ENCODE measurements at regions not wholly inside any gene's neighbourhood (a gene's known extent, or its start where the extent isn't known, plus 50 kb on each side); places are given as distances from the start of the nearest gene placed in this dataset.

DNA sequence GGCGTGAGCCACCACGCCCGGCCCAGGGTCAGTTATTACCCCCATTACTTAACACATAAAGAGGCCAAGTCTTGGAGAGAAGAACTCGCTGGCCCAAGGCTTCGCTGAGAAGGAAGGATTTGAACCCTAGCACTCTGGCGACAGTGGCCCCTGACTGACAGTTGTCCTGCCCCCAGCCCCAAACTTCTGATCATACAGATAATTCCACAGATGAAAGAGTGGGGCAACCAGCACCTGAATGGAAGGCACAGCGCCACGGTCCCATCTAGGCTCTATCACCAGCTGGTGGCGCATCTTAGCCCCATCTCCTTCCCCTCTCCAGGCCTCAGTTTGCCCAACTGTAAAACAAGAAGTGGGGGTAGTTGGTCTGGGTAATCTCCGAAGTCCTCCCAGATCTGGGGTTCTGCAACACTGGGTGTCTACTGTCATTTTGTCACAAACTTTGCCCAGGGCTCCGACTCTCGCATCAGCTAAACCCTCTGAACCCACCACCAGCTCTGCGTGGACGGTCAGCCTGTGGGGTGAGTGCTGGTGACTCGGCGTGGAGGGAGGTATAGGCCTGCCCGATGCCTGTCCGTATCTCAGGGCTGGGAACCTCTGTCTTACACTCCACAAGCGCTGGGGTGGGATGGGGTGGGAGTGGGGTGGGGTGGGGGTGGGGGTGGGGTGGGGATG lies 209.3 kb downstream of the C9orf50 start:
- 95 to 96% methylated on average over 17 to 19 of the region's 19 CpGs for WGBS, 2 donors
- ATAC-seq (ENCODE audit: low FRiP score in 2 of 2) (no peak), DNase-seq (no peak)
- no peaks in the 10 kb centered on the region for H3K27me3 ChIP-seq
- H3K9me3 ChIP-seq, result no peaks in the 10 kb centered on the region
- H3K4me1 ChIP-seq, result peaks cover 24 to 36% (median 31%) of the 10 kb centered on the region in 4 donors
- H3K36me3 ChIP-seq, result no peaks in the 10 kb centered on the region
- TF ChIP-seq EP300 (IDR thresholded peaks at IDR 0.05) (no peak), POLR2AphosphoS5 (IDR thresholded peaks at IDR 0.05) (no peak), POLR2A (IDR thresholded peaks at IDR 0.05) (no peak)
- TF ChIP-seq, protein P1, sequence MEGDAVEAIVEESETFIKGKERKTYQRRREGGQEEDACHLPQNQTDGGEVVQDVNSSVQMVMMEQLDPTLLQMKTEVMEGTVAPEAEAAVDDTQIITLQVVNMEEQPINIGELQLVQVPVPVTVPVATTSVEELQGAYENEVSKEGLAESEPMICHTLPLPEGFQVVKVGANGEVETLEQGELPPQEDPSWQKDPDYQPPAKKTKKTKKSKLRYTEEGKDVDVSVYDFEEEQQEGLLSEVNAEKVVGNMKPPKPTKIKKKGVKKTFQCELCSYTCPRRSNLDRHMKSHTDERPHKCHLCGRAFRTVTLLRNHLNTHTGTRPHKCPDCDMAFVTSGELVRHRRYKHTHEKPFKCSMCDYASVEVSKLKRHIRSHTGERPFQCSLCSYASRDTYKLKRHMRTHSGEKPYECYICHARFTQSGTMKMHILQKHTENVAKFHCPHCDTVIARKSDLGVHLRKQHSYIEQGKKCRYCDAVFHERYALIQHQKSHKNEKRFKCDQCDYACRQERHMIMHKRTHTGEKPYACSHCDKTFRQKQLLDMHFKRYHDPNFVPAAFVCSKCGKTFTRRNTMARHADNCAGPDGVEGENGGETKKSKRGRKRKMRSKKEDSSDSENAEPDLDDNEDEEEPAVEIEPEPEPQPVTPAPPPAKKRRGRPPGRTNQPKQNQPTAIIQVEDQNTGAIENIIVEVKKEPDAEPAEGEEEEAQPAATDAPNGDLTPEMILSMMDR (IDR thresholded peaks at IDR 0.05), result no peak
- H3K4me3 ChIP-seq, result no peak overlapping the region
- peak overlapping the region; percentile 95 to 99 (median 98) for H3K27ac ChIP-seq

DNA sequence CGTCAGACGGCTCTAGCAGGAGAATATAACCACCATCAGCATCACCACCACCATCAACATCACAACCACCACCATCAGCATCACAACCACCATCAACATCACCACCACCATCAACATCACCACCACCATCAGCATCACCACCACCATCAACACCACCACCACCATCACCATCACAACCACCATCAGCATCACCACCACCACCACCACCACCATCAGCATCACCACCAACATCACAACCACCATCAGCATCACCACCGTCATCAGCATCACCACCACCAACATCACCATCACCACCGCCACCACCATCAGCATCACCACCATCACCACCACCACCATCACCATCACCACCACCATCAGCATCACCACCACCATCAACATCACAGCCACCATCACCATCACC lies 210.7 kb downstream of the C9orf50 start:
- Histone ChIP-seq H3K27ac (no peak overlapping the region), H3K27me3 (no peaks in the 10 kb centered on the region), H3K4me1 (peaks cover 24 to 30% (median 26%) of the 10 kb centered on the region in 4 donors), H3K36me3 (no peaks in the 10 kb centered on the region), H3K4me3 (no peak overlapping the region), H3K9me3 (no peaks in the 10 kb centered on the region)
- ATAC-seq (ENCODE audit: low FRiP score in 2 of 2) (no peak), DNase-seq (no peak)
- no peak for TF ChIP-seq EP300 (IDR thresholded peaks at IDR 0.05)
- TF ChIP-seq POLR2AphosphoS5 (IDR thresholded peaks at IDR 0.05), result no peak
- TF ChIP-seq, protein P1 (IDR thresholded peaks at IDR 0.05), result no peak
- TF ChIP-seq POLR2A (IDR thresholded peaks at IDR 0.05), result no peak
- WGBS, 2 donors, result 53 to 57% methylated on average over 4 of the region's 4 CpGs

DNA sequence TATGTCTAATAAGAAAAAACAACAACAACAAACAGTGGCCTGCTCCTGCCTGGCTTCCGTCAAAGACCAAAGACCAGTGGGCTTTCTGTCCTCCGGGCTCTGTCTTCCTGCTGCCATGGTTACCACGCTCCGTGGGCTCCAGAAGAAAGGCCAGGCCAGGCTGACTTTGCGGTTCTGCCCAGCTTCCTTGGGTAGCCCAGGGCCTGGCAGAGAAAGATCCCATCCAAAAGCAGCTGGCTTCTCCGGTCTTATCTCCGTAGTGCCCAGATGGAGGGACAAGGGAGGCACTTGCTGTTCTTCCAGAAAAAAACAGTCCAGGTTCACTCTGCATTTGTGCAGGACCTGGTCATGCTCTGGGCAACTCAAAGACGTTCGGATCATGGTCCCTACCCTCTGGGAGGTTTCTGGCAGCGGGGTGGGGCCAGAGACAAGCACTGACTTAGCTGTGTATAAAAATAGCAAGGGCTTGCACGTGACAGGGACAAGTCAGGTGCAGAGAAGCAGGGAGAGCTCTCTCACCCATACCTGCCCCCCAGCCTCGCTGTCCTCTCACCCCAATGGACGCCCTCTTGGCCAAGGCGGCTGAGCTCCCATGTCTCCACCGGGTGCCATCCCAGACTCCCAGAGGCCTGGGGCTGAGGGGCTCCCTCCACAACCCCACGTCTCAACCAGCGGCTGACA lies 212.2 kb downstream of the C9orf50 start:
- Histone ChIP-seq H3K9me3 (no peaks in the 10 kb centered on the region), H3K4me3 (no peak overlapping the region), H3K4me1 (peaks cover 12 to 15% (median 13%) of the 10 kb centered on the region in 4 donors), H3K27ac (no peak overlapping the region), H3K36me3 (no peaks in the 10 kb centered on the region), H3K27me3 (no peaks in the 10 kb centered on the region)
- DNase-seq (peak in 1 of 2 donors; percentile 74), ATAC-seq (ENCODE audit: low FRiP score in 2 of 2) (no peak)
- TF ChIP-seq POLR2A (IDR thresholded peaks at IDR 0.05) (no peak), EP300 (IDR thresholded peaks at IDR 0.05) (no peak), POLR2AphosphoS5 (IDR thresholded peaks at IDR 0.05) (no peak)
- TF ChIP-seq, protein P1 (IDR thresholded peaks at IDR 0.05), result no peak
- WGBS, 2 donors, result 63 to 77% methylated on average over 17 of the region's 17 CpGs

DNA sequence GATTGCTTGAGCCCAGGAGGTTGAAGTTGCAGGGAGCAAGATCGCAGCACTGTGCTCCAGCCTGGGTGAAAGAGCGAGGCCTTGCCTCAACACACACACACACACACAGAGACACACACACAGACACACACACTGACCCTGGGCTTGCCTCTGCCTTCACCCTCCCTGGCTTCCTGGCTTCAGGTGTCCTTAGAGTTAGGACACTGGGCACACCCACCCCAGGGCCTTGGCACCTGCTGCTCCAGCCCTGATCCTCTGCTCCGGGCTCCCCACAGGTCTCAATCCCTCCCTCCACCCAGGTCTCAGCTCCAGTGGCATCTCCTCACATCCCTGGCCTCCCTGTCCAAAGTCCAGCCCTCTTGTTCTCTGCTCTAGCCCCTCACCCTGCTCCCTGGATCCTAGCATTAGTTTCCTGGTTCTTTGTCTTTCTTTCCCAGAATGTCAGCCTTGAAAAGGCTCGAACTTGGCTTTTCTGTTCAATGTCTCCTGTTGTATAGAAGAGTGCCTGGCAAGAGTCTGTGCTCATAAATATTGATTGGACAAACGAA lies 212.9 kb downstream of the C9orf50 start:
- H3K27ac ChIP-seq, result no peak overlapping the region
- no peak overlapping the region for H3K4me3 ChIP-seq
- DNase-seq, result no peak
- no peaks in the 10 kb centered on the region for H3K27me3 ChIP-seq
- ATAC-seq (ENCODE audit: low FRiP score in 2 of 2), result no peak
- H3K9me3 ChIP-seq, result no peaks in the 10 kb centered on the region
- H3K36me3 ChIP-seq, result no peaks in the 10 kb centered on the region
- no peak for TF ChIP-seq EP300 (IDR thresholded peaks at IDR 0.05)
- no peak for TF ChIP-seq POLR2A (IDR thresholded peaks at IDR 0.05)
- TF ChIP-seq POLR2AphosphoS5 (IDR thresholded peaks at IDR 0.05), result no peak
- TF ChIP-seq, protein P1 (IDR thresholded peaks at IDR 0.05), result no peak
- peaks cover 12 to 14% (median 13%) of the 10 kb centered on the region in 4 donors for H3K4me1 ChIP-seq
- 90 to 94% methylated on average over 5 of the region's 5 CpGs for WGBS, 2 donors
